ENCODE measurements at regions not wholly inside any gene's neighbourhood (a gene's known extent, or its start where the extent isn't known, plus 50 kb on each side); places are given as distances from the start of the nearest gene placed in this dataset.

GRCh38 chr2:117101613-117102012, 712.9 kb upstream of the DDX18 start:
- intact Hi-C loops (cut with DNase I), result no loop called here
- DNase-seq (ENCODE audit: low spot score), result no peak
- Histone ChIP-seq H3K36me3 (no peaks in the 10 kb centered on the region), H3K27ac (no peak overlapping the region), H3K4me1 (replicated peaks) (no peaks in the 10 kb centered on the region), H3K4me3 (no peak overlapping the region), H3K27me3 (replicated peaks; ENCODE audit: insufficient read depth) (no peaks in the 10 kb centered on the region), H3K9me3 (no peaks in the 10 kb centered on the region)
- 44% methylated on average over 1 of the region's 1 CpG for WGBS
- no peak for TF ChIP-seq POLR2AphosphoS5 (IDR thresholded peaks at IDR 0.05)
- TF ChIP-seq CTCF (IDR thresholded peaks at IDR 0.05), result no peak
- no peak for TF ChIP-seq POLR2A (IDR thresholded peaks at IDR 0.05)

- DNase-seq (ENCODE audit: low spot score), result no peak
- WGBS, result 89% methylated on average over 9 of the region's 9 CpGs
Measured at GRCh38 chr2:117108741-117109267, 705.7 kb upstream of the DDX18 start.

GRCh38 chr2:117118994-117119393, 695.5 kb upstream of the DDX18 start:
- no peak overlapping the region for H3K4me3 ChIP-seq
- H3K27me3 ChIP-seq (replicated peaks; ENCODE audit: insufficient read depth), result no peaks in the 10 kb centered on the region
- H3K4me1 ChIP-seq (replicated peaks), result no peaks in the 10 kb centered on the region
- H3K9me3 ChIP-seq, result no peaks in the 10 kb centered on the region
- H3K36me3 ChIP-seq, result no peaks in the 10 kb centered on the region
- DNase-seq (ENCODE audit: low spot score), result no peak
- TF ChIP-seq POLR2AphosphoS5 (IDR thresholded peaks at IDR 0.05) (no peak), CTCF (IDR thresholded peaks at IDR 0.05) (no peak), POLR2A (IDR thresholded peaks at IDR 0.05) (no peak)
- no peak overlapping the region for H3K27ac ChIP-seq
- intact Hi-C loops (cut with DNase I), result no loop called here
- WGBS, result 50% methylated on average over 1 of the region's 1 CpG

More at GRCh38 chr2:117108741-117109267, 705.7 kb upstream of the DDX18 start:
- no peak for TF ChIP-seq POLR2AphosphoS5 (IDR thresholded peaks at IDR 0.05)
- no peak for TF ChIP-seq POLR2A (IDR thresholded peaks at IDR 0.05)
- TF ChIP-seq CTCF (IDR thresholded peaks at IDR 0.05), result no peak
- Histone ChIP-seq H3K9me3 (no peaks in the 10 kb centered on the region), H3K27ac (no peak overlapping the region), H3K4me1 (replicated peaks) (no peaks in the 10 kb centered on the region), H3K4me3 (no peak overlapping the region), H3K36me3 (no peaks in the 10 kb centered on the region), H3K27me3 (replicated peaks; ENCODE audit: insufficient read depth) (no peaks in the 10 kb centered on the region)
- intact Hi-C loops (cut with DNase I), result no loop called here

GRCh38 chr2:117123362-117123761, 691.1 kb upstream of the DDX18 start:
- no peak overlapping the region for H3K4me3 ChIP-seq
- WGBS, result 65% methylated on average over 1 of the region's 1 CpG
- H3K4me1 ChIP-seq (replicated peaks), result no peaks in the 10 kb centered on the region
- no peak overlapping the region for H3K27ac ChIP-seq
- no peak for TF ChIP-seq POLR2A (IDR thresholded peaks at IDR 0.05)
- TF ChIP-seq CTCF (IDR thresholded peaks at IDR 0.05), result no peak
- TF ChIP-seq POLR2AphosphoS5 (IDR thresholded peaks at IDR 0.05), result no peak
- H3K36me3 ChIP-seq, result no peaks in the 10 kb centered on the region
- H3K27me3 ChIP-seq (replicated peaks; ENCODE audit: insufficient read depth), result no peaks in the 10 kb centered on the region
- H3K9me3 ChIP-seq, result no peaks in the 10 kb centered on the region
- intact Hi-C loops (cut with DNase I), result no loop called here
- no peak for DNase-seq (ENCODE audit: low spot score)

GRCh38 chr2:117126656-117127055, 687.8 kb upstream of the DDX18 start:
- intact Hi-C loops (cut with DNase I), result no loop called here
- no peaks in the 10 kb centered on the region for H3K4me1 ChIP-seq (replicated peaks)
- WGBS, result 37% methylated on average over 3 of the region's 3 CpGs

More at GRCh38 chr2:117126656-117127055, 687.8 kb upstream of the DDX18 start:
- no peaks in the 10 kb centered on the region for H3K9me3 ChIP-seq
- TF ChIP-seq POLR2A (IDR thresholded peaks at IDR 0.05), result no peak
- TF ChIP-seq CTCF (IDR thresholded peaks at IDR 0.05), result no peak
- TF ChIP-seq POLR2AphosphoS5 (IDR thresholded peaks at IDR 0.05), result no peak
- no peak for DNase-seq (ENCODE audit: low spot score)
- no peak overlapping the region for H3K4me3 ChIP-seq
- H3K36me3 ChIP-seq, result no peaks in the 10 kb centered on the region
- H3K27ac ChIP-seq, result no peak overlapping the region
- H3K27me3 ChIP-seq (replicated peaks; ENCODE audit: insufficient read depth), result no peaks in the 10 kb centered on the region
